ENCODE measurements at regions not wholly inside any gene's neighbourhood (a gene's known extent, or its start where the extent isn't known, plus 50 kb on each side); places are given as distances from the start of the nearest gene placed in this dataset.
"Not testable (repeated sequence)": the region's sequence is repeated elsewhere in the genome, so short reads cannot be mapped to it uniquely, and the experiment has no call there.

GRCh38 chr14:46433381-46433780 is 218.2 kb downstream of the RPL10L start:
- Mint-ChIP-seq H3K9me3 (peaks cover 29% of the 10 kb centered on the region), H3K4me3 (no peak overlapping the region), H3K27ac (no peak overlapping the region), H3K27me3 (ENCODE audit: insufficient read depth) (no peaks in the 10 kb centered on the region), H3K36me3 (ENCODE audit: low read depth) (0 out of 2 replicates have a peak, but pooled peaks cover 4% of the 10 kb centered on the region), H3K4me1 (ENCODE audit: low read depth) (no peaks in the 10 kb centered on the region)
- no peak for TF ChIP-seq CTCF (IDR thresholded peaks at IDR 0.05)
- DNase-seq = no peak

- Mint-ChIP-seq H3K4me3 (no peak overlapping the region), H3K4me1 (ENCODE audit: low read depth) (no peaks in the 10 kb centered on the region), H3K27me3 (ENCODE audit: insufficient read depth) (no peaks in the 10 kb centered on the region), H3K9me3 (peaks cover 21% of the 10 kb centered on the region), H3K27ac (no peak overlapping the region), H3K36me3 (ENCODE audit: low read depth) (0 out of 2 replicates have a peak, but pooled peaks cover 2% of the 10 kb centered on the region)
- no peak for DNase-seq
- no peak for TF ChIP-seq CTCF (IDR thresholded peaks at IDR 0.05)
Measured at GRCh38 chr14:46432516-46432915, 219.1 kb downstream of the RPL10L start.

- no peaks in the 10 kb centered on the region for H3K27me3 Mint-ChIP-seq (ENCODE audit: insufficient read depth)
- TF ChIP-seq CTCF (IDR thresholded peaks at IDR 0.05) = no peak
- H3K36me3 Mint-ChIP-seq (ENCODE audit: low read depth) = no peaks in the 10 kb centered on the region
- H3K9me3 Mint-ChIP-seq = peaks cover 31% of the 10 kb centered on the region
- no peak overlapping the region for H3K27ac Mint-ChIP-seq
- DNase-seq = no peak
- no peaks in the 10 kb centered on the region for H3K4me1 Mint-ChIP-seq (ENCODE audit: low read depth)
- no peak overlapping the region for H3K4me3 Mint-ChIP-seq
Measured at GRCh38 chr14:46417066-46417465, 234.5 kb downstream of the RPL10L start.

- Mint-ChIP-seq H3K36me3 (ENCODE audit: low read depth) (0 out of 2 replicates have a peak, but pooled peaks cover 4% of the 10 kb centered on the region), H3K27me3 (ENCODE audit: insufficient read depth) (no peaks in the 10 kb centered on the region), H3K4me1 (ENCODE audit: low read depth) (no peaks in the 10 kb centered on the region), H3K27ac (no peak overlapping the region), H3K9me3 (peaks cover 26% of the 10 kb centered on the region), H3K4me3 (no peak overlapping the region)
- DNase-seq = no peak
- no peak for TF ChIP-seq CTCF (IDR thresholded peaks at IDR 0.05)
Measured at GRCh38 chr14:46404865-46405811, 246.4 kb downstream of the RPL10L start.

GRCh38 chr14:46402001-46402690 is 249.4 kb downstream of the RPL10L start:
- not testable (repeated sequence) for H3K36me3 Mint-ChIP-seq (ENCODE audit: low read depth); H3K27me3 Mint-ChIP-seq (ENCODE audit: insufficient read depth); DNase-seq; H3K27ac Mint-ChIP-seq; H3K4me1 Mint-ChIP-seq (ENCODE audit: low read depth); H3K4me3 Mint-ChIP-seq
- H3K9me3 Mint-ChIP-seq = peaks cover 48% of the 10 kb centered on the region

- H3K36me3 Mint-ChIP-seq (ENCODE audit: low read depth) = 0 out of 2 replicates have a peak, but pooled peaks cover 4% of the 10 kb centered on the region
- H3K27ac Mint-ChIP-seq = no peak overlapping the region
- H3K9me3 Mint-ChIP-seq = peaks cover 50% of the 10 kb centered on the region
- no peak overlapping the region for H3K4me3 Mint-ChIP-seq
- H3K27me3 Mint-ChIP-seq (ENCODE audit: insufficient read depth) = no peaks in the 10 kb centered on the region
- no peaks in the 10 kb centered on the region for H3K4me1 Mint-ChIP-seq (ENCODE audit: low read depth)
- TF ChIP-seq CTCF (IDR thresholded peaks at IDR 0.05) = no peak
- DNase-seq = no peak
Measured at GRCh38 chr14:46401066-46401465, 250.5 kb downstream of the RPL10L start.

All from HFFc6 (cell line).